NCI-H1092 treated with DMSO at 0.1 percent for 48 hours (cell line): ENCODE measurements at regions not wholly inside any gene's neighbourhood (a gene's known extent, or its start where the extent isn't known, plus 50 kb on each side); places are given as distances from the start of the nearest gene placed in this dataset.
"Not testable (repeated sequence)": the region's sequence is repeated elsewhere in the genome, so short reads cannot be mapped to it uniquely, and the experiment has no call there.

ENCODE experiments used
- DNase-seq: peaks from one replicate; lab custom pipeline; 2025; lab: John Stamatoyannopoulos, UW

DNA sequence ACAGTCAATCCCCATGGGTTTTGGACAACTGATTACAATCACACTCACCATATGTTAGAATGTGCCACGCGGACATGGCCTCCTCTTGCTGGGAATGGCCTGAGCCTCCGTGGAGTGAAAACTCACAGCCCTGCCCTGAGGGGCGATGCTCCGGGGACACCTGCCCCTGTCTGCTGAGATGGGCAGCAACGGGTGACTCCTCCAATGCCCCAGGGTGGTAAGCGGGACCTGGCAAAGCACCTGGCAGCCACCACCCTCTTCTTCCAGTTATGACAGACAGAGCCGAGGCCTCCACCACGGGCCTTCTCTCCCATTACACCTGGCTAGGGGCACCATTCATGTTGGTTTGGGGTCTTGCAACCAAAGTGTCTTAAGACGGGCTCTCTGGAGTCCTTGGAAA lies 94.9 kb upstream of the COL5A1 start:
- no peak for DNase-seq

DNA sequence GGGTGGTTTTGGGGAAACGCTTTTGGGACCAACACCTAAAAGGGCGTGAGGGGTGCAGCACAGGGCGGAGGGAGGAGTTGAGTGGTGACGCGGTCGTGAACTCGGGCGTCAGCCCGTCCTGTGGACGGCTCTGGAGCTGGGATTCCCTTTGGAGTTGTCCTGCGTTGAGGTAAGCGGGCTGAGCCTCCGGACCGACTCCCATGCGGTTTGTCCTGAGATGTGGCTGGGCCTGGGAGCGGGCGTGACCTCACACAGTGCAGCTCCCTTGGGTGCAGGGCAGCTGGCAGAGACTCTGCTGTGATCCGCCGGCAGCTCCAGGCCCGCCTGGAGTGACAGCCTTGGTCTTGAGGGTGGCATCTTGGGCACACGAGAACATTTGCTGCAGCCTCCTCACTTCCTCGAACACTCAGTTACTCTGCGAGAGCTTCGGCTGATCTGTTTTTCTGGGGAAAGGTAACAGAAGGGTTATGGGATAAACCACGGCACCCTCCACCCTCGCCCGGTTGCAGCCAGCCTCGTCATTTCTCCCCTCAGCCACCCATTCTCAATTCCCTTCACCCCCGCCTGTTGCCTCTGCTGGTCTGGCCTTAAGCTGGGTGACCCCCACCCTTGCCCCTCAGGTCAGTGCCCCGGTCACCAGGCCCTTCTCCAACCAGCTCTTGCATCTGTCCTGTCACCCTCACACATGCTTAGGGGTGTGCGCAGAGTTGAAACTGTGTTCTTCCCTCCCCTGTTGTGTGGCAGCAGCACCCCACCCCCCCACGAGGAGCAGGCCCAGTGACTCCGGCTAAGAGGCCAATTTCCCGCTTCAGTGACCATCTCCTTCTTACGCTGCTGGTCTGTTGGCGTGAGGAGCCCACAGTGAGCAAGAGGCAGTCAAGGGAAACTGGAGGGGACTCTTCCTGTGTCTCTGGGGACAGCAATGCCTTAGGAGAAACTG lies 94.2 kb upstream of the COL5A1 start:
- no peak for DNase-seq

DNA sequence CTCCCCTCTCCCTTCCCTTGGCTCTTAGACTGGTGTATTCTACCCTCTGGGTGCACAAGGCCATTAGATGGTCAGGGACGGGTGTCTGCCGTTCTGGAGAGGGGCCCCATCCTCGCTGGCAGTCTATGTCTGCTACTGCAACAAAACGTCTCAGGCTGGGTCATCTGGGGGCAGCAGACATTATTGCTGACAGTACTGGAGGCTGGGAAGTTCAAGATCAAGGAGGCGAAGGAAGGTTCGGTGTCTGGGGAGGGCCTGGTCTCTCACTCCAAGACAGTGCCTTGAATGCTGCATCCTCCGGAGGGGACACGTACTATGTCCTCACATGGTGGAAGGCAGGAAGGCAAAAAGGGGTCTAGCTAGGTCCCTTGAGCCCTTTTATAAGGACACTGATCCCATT lies 93.4 kb upstream of the COL5A1 start:
- no peak for DNase-seq

DNA sequence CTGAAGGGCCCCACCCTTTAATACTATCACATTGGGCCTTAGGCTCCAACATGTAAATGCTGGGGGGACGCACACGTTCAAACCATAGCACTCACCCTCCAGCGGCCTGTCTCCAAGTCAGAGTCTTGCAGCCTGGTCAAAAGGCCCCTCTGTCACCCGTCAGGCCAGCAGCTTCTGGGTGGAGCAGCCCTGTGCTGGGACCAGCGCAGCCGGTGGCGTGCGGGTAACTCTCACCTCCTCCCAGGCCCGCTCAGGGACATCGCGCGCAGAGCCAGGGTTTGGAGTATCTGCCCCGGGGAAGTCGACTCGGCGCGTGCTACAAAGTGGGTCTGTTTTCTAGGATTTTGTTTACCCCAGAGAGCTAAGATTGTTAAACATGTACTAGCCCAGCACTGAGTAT lies 93.0 kb upstream of the COL5A1 start:
- DNase-seq, result no peak

DNA sequence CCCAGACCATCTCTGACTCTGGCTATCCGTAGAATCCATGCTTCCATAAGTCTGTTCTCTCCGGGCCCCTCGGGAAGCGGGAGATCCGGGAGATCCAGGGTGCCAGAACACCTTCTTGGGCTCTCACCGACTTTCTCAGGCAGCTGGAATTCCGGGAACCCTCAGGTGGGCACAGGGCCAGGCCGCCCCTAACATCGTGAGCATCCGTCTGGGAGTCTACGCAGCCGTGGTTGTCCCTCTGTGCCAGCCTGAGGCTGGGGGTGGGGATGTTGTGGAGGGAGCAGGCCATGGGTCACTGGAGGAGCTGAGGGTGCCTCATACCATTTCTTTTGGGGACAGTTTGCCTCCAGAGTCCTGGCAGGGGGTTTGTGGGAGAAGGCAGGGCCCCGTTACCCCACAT lies 92.3 kb upstream of the COL5A1 start:
- DNase-seq, result no peak

DNA sequence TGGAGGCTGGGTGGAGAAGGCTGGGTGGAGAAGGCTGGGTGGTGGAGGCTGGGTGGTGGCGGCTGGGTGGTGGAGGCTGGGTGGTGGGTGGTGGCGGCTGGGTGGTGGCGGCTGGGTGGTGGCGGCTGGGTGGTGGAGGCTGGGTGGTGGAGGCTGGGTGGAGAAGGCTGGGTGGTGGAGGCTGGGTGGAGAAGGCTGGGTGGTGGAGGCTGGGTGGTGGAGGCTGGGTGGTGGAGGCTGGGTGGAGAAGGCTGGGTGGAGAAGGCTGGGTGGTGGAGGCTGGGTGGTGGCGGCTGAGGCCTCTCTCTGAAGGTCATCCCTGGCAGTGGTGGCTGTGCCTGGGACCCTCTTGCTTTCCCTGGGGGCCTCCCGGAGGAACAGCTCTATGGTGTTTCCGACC lies 91.5 kb upstream of the COL5A1 start:
- DNase-seq, result not testable (repeated sequence)

DNA sequence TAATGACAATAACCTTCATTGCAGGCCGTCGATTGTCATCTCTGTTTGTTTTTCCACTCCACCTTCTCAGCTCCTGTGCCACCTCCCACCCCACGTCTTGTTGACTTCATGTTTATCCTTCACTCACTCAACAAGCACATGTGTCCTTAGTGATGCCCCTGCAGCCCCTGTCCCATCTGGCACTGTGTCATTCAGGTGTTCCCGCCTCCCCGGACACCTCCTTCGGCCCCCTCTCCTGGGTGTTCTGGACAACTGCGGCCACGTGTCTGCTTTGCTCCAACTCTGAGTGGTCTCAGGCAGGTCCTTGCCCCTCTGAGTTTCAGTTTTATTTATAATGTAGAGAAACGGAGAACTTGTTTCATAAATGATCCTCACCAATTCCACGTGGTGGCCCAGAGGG lies 91.0 kb upstream of the COL5A1 start:
- DNase-seq, result no peak

DNA sequence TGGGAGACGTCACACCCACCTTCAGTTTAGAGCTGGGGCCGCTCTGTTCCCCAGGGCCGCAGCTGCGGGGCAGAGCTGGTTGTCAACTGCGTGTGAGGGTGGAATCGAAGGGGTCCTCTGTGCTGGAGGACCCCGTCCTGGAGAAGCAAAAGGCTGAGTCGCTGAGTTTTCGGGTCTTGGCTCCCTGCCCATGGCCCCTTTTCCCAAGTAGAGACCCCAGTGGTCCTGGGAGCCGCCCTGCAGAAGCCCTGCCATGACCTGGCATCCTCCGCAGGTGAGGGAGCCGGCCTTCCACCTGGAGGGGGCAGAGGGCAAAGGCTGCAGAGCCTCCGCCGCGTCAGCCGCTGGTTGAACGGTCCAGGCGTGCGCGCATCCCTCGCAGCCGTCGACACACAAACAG lies 90.4 kb upstream of the COL5A1 start:
- DNase-seq, result no peak

DNA sequence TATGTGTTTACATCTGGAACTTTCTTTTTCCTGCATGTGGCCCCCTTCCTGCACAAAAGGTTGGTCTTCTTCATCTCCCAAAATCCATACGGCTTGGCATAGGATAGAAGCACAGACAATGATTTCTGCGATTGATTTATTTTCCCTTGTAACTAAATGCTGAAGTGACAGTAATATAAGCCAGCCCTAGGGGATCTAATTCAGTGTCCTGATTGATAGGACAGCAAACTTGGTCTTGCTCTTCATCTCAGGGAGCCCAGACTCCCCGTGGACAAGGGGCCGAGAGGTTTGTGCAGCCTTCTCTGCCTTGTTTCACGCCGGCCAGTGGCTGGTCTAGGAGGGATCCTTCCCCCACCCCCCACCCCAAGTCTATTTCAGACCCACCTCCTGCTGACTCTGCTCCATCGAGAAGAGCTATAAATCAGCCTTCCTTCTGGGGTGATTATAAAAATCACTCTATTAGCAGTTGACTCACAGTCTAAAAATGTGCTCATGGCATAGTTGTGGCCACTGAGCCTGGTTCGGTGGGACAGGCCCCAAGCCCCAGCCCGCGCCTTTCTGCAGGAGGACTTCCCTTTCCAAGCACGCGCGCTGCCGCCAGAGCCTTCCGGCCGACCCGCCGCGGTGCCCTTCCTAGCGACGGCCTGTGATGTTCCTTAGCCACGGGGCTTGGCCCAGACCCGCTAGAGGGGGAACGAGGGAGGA lies 89.8 kb upstream of the COL5A1 start:
- no peak for DNase-seq

DNA sequence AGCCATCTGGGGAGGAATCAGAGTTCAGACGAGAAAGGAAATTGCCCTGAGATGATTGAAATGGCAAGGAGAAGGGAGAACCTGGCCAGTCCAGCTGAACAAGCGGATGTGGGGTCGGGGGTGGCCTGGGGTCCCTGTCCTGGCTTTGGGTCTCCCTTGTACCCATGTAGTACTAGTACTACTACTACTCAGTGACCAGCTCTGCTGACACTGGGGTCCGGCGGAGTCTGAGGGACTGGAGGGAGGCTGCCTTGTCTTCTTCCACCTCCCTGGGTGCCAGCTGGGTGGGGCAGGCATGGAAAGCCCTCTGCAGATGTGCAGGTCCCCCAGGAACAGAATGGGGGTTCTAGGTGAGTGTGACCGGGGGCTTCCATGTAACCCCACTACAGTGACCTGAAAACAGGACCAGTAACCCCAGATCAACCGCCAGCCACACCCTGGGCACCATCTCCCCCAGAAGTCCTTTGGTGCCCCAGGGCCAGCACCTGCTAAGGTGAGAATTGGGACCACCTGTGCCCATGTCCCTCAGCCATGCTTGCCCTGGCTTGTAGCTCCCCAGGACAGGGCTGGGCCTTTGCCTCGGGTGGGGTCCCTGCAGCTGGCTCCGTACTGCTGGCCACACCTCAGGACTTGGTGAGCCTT lies 89.1 kb upstream of the COL5A1 start:
- DNase-seq, result no peak

DNA sequence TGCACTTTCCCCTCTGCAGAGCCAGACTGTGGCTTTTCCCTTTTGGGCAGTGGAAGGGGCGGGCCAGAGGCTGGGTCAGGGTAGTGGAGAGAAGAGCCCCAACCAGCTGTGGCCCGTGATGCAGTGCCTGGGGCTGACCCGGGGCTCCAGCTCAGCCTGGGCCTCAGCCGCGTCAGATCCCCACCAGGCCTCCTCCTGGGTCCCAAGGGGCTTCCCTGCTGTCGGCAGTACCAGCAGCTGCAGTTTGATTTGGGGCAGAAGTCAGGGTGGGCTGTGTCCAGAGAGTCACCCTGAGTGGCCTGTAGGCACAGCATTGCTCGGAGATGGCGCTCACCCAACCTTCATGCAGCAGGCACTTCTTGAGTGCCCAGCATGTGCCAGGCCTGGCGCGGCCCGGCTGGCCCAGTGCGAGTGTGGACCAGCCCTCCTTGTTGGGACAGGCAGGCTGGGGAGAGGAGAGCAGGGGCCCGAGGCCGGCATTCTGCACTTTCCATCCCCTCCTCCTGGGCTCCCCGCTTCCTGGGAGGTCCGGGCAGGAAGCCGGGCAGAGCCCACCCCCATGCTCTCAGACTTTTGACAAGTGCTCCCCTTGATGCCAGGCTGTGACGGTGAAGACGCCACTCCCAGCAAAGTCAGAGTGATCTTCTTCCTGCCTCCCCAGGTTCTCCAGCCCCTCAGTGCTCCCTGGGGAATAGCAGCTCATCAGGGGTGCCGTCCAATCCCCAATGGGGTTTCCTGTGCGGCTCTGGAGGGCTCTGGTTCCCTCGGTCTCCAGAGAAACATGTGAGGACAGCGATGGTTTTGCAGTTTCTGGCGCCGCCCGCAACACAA lies 88.3 kb upstream of the COL5A1 start:
- no peak for DNase-seq

DNA sequence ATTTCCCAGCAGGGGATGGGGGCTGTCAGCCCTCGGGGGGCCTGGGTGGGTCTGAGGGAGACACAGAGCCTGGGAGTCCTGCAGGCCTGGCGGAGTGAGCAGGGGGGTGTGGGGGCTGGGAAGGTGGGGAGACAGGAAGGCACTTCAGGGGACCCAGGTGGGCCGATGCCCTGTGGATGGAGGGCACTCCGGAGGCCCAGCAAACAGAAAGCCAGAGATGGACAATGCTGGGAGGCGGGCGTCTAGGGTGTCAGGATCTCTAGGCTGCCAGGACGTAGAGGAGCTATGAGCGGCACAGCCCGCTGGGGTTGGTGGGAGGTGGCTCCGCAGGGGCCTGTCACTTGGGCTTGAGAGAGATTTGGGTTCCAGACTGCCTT lies 87.6 kb upstream of the COL5A1 start:
- DNase-seq, result no peak

DNA sequence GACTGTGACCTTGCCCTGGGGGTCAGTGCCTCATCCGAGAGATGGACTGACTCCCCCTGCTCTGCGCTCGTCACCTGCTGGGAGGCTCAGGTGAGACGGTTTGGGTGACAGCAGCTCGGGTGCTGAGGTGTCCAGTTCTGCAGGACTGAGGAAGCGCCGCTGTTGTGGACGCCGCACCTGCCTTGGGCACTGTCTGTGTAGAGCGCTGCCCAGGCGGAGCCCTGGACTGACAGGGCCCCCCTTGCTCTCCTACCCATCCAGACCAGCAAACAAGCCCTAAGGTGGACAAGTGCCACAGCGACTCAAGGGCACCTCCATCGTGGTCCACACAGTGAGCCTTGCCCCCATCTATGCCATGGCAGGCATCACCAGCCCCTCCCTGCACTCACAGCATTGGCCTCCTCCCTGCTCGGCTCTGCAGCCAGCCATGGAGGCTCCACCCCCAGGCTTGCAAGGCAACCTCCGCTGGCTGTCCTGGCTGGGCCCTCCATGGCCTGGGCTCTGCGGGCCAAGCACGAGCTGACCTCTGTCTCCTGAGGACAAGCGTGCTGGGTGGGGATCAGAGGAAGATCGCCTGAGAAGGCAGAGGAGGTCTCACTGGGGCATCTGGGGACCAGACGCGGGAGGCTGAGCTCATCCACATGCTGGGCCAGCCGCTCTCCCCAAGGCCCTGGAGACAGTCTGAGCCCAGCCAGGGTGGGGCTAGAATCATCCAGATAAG lies 87.1 kb upstream of the COL5A1 start:
- DNase-seq, result no peak

DNA sequence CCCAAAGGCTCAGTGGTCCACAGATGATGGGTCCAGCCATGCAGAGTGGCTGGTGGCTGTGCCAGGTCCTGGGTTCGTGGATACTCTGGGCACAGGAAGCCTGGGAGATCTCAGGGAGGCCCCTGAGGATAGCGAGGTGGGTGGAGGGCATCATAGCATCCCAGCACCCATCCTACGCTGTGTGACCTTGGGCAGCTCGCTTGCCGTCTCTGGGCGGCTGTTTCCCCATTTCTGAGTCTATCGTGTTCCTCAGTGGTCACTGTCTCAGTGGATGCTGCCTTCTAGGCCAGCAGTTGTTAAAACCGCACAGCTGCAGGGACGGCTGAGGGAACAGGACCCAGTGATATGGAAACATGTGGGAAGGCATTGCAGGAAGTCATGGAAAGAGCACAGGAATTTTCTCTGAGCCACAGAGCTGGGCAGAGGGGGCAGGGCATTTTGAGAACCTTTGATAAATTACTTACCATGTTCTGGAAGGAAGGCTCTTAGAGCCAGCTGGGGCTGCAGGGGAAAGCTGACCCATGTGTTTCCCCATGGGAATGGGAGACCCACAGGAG lies 86.4 kb upstream of the COL5A1 start:
- DNase-seq, result no peak

DNA sequence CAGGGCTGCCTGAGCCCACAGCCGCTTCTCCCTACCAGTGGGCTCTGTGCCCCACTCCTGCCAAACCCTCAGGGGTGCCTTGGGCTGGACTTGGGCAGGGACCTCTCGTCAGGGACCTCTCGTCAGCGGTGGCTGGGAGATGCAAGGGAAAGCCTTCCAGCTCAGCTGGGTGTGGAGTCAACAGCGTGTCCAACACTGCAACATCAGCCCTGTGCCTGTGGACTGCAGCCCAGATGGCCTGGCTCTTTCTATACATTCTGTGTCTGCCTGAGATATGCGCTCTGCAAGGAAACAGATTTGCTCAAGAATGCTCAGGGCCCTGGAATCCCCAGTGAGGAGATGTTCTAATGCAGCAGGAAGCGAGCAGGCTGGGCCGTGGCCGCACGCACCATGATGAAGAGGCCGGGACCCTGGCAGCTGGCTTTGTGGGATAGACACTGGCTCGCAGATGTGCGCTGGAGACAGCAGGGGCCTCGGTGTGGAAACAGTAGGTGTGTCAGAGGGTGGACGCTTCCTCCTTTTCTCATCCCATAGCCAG lies 85.0 kb upstream of the COL5A1 start:
- no peak for DNase-seq

DNA sequence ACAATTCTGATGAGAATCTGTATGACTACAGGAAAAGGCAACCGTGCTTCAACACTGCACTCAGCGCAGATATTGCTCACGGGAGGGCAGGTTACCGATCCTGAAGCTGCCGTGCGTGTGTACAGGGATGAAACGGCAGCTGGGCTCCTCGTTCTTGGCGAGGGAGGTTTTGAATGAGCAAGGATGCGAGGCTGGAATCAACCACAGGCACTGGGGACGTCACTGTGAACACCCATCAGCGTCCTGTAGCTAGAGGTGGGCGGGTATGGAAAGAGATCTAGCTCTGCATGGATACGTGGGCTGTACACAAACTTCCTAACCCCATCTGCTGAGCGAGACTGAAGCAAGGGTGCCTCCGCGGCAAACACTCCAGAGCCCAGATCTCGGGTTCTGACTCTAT lies 84.3 kb upstream of the COL5A1 start:
- DNase-seq, result no peak

DNA sequence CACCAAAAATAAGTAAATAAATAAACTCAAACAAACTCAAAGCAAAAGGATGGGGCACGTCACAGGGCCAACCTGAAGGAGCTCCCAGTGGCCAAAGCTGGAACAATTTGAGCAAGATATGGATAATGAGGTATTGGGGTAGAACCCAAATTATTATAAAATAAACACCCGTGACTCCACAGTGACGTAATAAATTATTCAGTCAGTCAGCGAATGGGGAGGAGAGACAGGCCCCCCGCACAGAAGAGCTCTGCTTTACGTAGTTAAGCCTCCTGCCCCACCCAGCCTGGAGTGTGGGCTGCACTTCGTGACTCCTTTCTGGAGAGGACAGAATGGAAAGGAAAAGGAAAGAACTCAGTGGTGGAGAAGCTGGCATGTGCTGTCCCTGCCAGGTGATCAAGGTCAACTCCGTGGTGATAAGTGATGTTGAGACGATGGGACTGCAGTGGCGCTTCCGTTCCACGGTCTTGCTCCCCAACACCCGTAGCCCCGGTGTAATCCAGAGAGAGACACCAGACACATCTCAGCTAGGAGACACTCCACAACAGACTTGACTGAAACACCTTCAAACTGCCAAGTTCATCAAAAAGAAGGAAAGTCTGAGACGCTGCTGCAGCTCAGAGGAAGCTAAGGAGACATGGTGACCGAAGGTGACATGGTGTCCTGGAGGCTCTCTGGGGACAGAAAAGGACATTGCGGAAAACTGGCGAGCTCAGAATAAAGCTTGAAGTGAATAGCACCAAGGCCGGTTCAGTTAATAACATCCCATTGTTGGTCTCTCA lies 83.3 kb upstream of the COL5A1 start:
- DNase-seq, result no peak

DNA sequence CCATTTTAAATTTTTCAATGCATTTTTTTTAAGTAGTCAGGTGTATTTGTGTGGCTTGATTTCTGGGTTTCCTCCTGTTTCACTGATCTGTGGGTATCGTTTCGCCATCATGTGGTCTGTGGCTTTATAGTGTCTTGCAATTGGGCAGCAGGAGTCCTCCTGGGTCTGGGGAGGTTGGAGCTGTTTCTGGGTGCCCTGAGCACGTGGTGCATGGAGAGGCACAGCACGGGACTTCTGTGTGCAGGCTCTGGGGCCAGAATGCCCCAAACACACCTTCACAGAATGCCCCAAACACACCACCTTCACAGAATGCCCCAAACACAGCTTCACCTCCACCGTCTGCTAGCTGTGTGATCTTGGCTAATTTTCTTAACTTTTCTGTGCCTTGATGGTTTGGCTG lies 82.6 kb upstream of the COL5A1 start:
- DNase-seq, result no peak

DNA sequence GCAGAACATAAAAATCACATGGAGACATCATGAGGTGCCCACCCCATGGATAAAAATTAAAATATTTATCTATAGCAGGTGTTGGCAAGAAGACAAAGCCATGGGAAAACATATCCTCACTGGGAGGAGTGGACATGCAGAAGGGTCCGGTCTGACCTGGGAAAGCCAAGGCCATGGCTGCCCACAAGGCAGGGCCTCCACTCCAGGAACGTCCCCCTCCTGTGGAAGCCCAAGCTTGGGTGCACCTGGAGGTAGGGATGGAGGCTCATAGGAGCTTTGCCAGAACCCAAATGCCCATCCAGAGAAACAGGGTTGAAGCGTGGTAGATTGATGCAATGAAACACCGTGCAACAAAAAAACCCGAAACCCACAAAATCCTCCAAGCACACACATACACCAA lies 81.4 kb upstream of the COL5A1 start:
- DNase-seq, result no peak

DNA sequence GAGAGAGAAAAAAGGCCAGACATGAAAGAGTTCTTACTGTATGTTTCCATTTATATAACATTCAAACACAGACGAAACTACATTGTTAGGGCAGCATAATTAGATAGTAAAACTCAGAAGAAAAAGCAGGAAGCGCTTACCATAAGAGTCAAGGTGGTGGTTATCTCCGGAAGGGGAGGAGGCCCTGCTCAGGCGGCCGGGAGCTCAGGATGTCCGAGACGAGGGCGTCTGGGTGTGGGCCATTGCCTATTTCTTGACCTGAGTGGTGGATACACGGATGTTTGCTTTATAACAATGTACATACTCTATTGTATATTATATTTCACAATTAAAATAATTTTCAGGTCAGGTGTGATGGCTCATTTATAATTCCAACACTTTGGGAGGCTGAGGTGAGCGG lies 80.9 kb upstream of the COL5A1 start:
- DNase-seq, result no peak
